ENCODE measurements at regions not wholly inside any gene's neighbourhood (a gene's known extent, or its start where the extent isn't known, plus 50 kb on each side); places are given as distances from the start of the nearest gene placed in this dataset.

DNA sequence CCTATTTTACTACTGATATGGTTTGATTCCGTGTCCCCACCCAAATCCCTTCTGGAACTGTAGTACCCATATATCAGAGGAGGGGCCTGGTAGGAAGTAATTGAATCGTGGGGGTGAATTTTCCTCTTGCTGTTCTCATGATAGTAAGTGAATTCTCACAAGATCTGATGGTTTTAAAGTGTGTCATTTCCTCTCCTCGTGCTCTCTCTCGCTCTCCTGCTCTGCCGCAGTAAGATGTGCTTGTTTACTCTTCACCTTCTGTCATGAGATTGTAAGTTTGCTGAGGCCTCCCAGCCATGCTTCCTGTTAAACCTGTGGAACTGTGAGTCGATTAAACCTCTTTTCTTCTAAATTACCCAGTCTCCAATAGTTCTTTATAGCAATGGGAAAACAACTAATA is 81.2 kb upstream of the ZBTB20 start:
- TF ChIP-seq CTCF (IDR thresholded peaks at IDR 0.05 in 4 of 5, conservative IDR thresholded peaks at IDR 0.05 in 1 of 5) (no peak), POLR2A (IDR thresholded peaks at IDR 0.05) (no peak)
